PC-9 (cell line): ENCODE measurements at regions not wholly inside any gene's neighbourhood (a gene's known extent, or its start where the extent isn't known, plus 50 kb on each side); places are given as distances from the start of the nearest gene placed in this dataset.

ENCODE experiments used
- BruUV-seq: library from RNA; stranded (reverse); fragments of 400-500 nt; replicated peaks from 2 replicates; lab custom pipeline; 2021; lab: Mats Ljungman, UMichigan
- CTCF ChIA-PET: fragments of 300-600 bp; sonication (Branson Sonifier 250); formaldehyde crosslinking; loops from one replicate; lab custom pipeline; 2022; ENCODE audit warnings: antibody characterized with exemption; lab: Charles Lee
- POLR2A ChIA-PET: fragments of 300-600 bp; sonication (Branson Sonifier 250); formaldehyde crosslinking; loops from one replicate; lab custom pipeline; 2022; ENCODE audit warnings: antibody characterized with exemption; ENCODE audit not compliant: unreplicated experiment; lab: Charles Lee
- DNase-seq, 2 experiments: peaks; one replicate each; pipeline versions ENCODE4 v3.0.0 to v3.0.0-alpha.2; 2015 to 2022; ENCODE audit warnings: mixed read lengths in 1 of 2
- H2AFZ ChIP-seq: fragments of 200-600 bp; sonication (generic); 2 replicates; pipeline ENCODE4 v1.8.1; 2017; ENCODE audit warnings: antibody characterized with exemption
- H3F3A ChIP-seq: fragments of 200-600 bp; sonication (generic); 2 replicates; pipeline ENCODE4 v1.8.1; 2017; ENCODE audit warnings: antibody characterized with exemption, mild to moderate bottlenecking, low read depth; ENCODE audit not compliant: insufficient read depth
- H3K27ac ChIP-seq: fragments of 200-600 bp; sonication (generic); 2 replicates; pipeline ENCODE4 v1.6.1; 2016; ENCODE audit warnings: mixed run types
- H3K27me3 ChIP-seq: fragments of 200-600 bp; sonication (generic); 2 replicates; pipeline ENCODE4 v1.6.1; 2016; ENCODE audit warnings: low read depth, mixed run types; ENCODE audit not compliant: insufficient read depth
- H3K36me3 ChIP-seq: fragments of 200-600 bp; sonication (generic); 2 replicates; pipeline ENCODE4 v1.6.1; 2016; ENCODE audit warnings: low read depth, mixed run types
- H3K4me1 ChIP-seq: fragments of 200-600 bp; sonication (generic); replicated peaks from 2 replicates; pipeline ENCODE4 v1.6.1; 2016; ENCODE audit warnings: mixed run types; ENCODE audit not compliant: insufficient read depth
- H3K4me2 ChIP-seq: fragments of 200-600 bp; sonication (generic); 2 replicates; pipeline ENCODE4 v1.6.1; 2017; ENCODE audit warnings: mixed run types
- H3K4me3 ChIP-seq: fragments of 200-600 bp; sonication (generic); 2 replicates; pipeline ENCODE4 v1.6.1; 2016; ENCODE audit warnings: mixed run types
- H3K79me2 ChIP-seq: fragments of 200-600 bp; sonication (generic); 2 replicates; pipeline ENCODE4 v1.6.1; 2017; ENCODE audit warnings: low read depth, mixed run types
- H3K9me2 ChIP-seq: fragments of 200-600 bp; sonication (generic); 2 replicates; pipeline ENCODE4 v1.8.1; 2017; ENCODE audit warnings: mild to moderate bottlenecking; ENCODE audit not compliant: insufficient read depth
- H3K9me3 ChIP-seq: fragments of 200-600 bp; sonication (generic); 2 replicates; pipeline ENCODE4 v1.8.1; 2016; ENCODE audit warnings: low read depth; ENCODE audit not compliant: insufficient read depth
- H4K20me1 ChIP-seq: fragments of 200-600 bp; sonication (generic); 2 replicates; pipeline ENCODE4 v1.8.1; 2017; ENCODE audit not compliant: insufficient read depth
- CTCF ChIP-seq: fragments of 200-600 bp; sonication (generic); conservative IDR thresholded peaks from 2 replicates; pipeline ENCODE4 v1.6.1; 2017; ENCODE audit warnings: mixed run types, antibody characterized with exemption, mild to moderate bottlenecking, moderate library complexity
- EZH2 ChIP-seq: fragments of 200-600 bp; sonication (generic); IDR thresholded peaks from 2 replicates; pipeline ENCODE4 v1.8.0; 2017; ENCODE audit warnings: antibody characterized with exemption, low read depth
- intact Hi-C: fragments of 100-400 bp; cut with micrococcal nuclease; formaldehyde crosslinking; loops from one replicate; pipeline ENCODE4 v1.10.0; 2022; ENCODE audit not compliant: unreplicated experiment

GRCh38 chr1:175844877-175845276 is 101.5 kb upstream of the TNR start:
- H3K9me2 ChIP-seq, result no peaks in the 10 kb centered on the region
- H3F3A ChIP-seq, result no peaks in the 10 kb centered on the region
- no peak for DNase-seq
- no peaks in the 10 kb centered on the region for H4K20me1 ChIP-seq
- ChIA-PET CTCF (no interaction called here), POLR2A (no interaction called here)
- no peaks in the 10 kb centered on the region for H3K36me3 ChIP-seq
- H3K9me3 ChIP-seq, result no peaks in the 10 kb centered on the region
- no peaks in the 10 kb centered on the region for H3K79me2 ChIP-seq
- no TSS peak for BruUV-seq
- no peak overlapping the region for H3K4me3 ChIP-seq
- H2AFZ ChIP-seq, result no peak overlapping the region
- intact Hi-C loops, result no loop called here
- peaks cover 4% of the 10 kb centered on the region; the same call in 1 of the 2 replicates for H3K27me3 ChIP-seq
- H3K27ac ChIP-seq, result no peak overlapping the region
- no peak for TF ChIP-seq CTCF
- TF ChIP-seq EZH2, result no peak
- H3K4me2 ChIP-seq, result no peak overlapping the region
- no peaks in the 10 kb centered on the region; the same call in 1 of the 2 replicates for H3K4me1 ChIP-seq

DNA sequence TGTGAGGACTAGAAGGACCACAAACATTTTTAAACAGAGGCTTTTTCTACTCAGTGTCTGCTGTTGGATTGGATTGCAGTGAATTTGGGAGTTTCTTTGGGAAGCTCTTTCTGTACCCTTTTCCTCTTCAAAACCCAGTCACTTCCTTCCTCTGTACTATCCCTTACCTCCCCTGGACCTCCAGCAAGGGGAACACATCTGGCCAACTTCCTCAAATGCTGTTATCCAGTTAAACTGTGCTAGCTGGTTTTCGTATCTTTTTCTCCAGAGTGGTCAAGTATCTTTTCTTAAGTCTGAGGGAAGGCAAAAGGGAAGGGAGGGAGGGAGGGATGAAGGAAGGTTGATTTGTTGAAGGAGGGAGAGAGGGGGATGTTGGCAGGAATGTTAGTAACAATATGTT is 99.2 kb upstream of the TNR start:
- no TSS peak for BruUV-seq
- no peaks in the 10 kb centered on the region for H3F3A ChIP-seq
- no peak overlapping the region for H3K4me3 ChIP-seq
- DNase-seq, result no peak
- peaks cover 4% of the 10 kb centered on the region; the same call in 1 of the 2 replicates for H3K27me3 ChIP-seq
- no peaks in the 10 kb centered on the region for H3K79me2 ChIP-seq
- CTCF ChIA-PET, result no interaction called here
- H3K36me3 ChIP-seq, result no peaks in the 10 kb centered on the region
- POLR2A ChIA-PET, result no interaction called here
- no peaks in the 10 kb centered on the region; the same call in 1 of the 2 replicates for H3K4me1 ChIP-seq
- no peak for TF ChIP-seq CTCF
- no peak for TF ChIP-seq EZH2
- H3K27ac ChIP-seq, result no peak overlapping the region
- H2AFZ ChIP-seq, result no peak overlapping the region
- H4K20me1 ChIP-seq, result no peaks in the 10 kb centered on the region
- H3K9me2 ChIP-seq, result no peaks in the 10 kb centered on the region
- no peak overlapping the region for H3K4me2 ChIP-seq
- intact Hi-C loops, result no loop called here
- no peaks in the 10 kb centered on the region for H3K9me3 ChIP-seq

- Histone ChIP-seq H3K4me1 (no peaks in the 10 kb centered on the region; the same call in 1 of the 2 replicates), H3K4me3 (no peak overlapping the region), H4K20me1 (no peaks in the 10 kb centered on the region), H3K9me3 (no peaks in the 10 kb centered on the region), H3K79me2 (no peaks in the 10 kb centered on the region), H3K9me2 (no peaks in the 10 kb centered on the region), H3K4me2 (no peak overlapping the region), H3K27ac (no peak overlapping the region), H3K36me3 (no peaks in the 10 kb centered on the region), H2AFZ (no peak overlapping the region), H3K27me3 (peaks cover 4% of the 10 kb centered on the region; the same call in 1 of the 2 replicates), H3F3A (no peaks in the 10 kb centered on the region)
- no peak for DNase-seq
- ChIA-PET POLR2A (no interaction called here), CTCF (no interaction called here)
- intact Hi-C loops, result no loop called here
- TF ChIP-seq EZH2 (no peak), CTCF (no peak)
- BruUV-seq, result no TSS peak
Observed at GRCh38 chr1:175841738-175842187, 98.4 kb upstream of the TNR start.
